Liver (tissue), 3 donors: ENCODE measurements at regions not wholly inside any gene's neighbourhood (a gene's known extent, or its start where the extent isn't known, plus 50 kb on each side); places are given as distances from the start of the nearest gene placed in this dataset.

Experiments
- ATF3 ChIP-seq: IDR thresholded peaks from 2 replicates; pipeline ENCODE4 v1.6.1; 2016; ENCODE audit warnings: antibody characterized with exemption
- CTCF ChIP-seq: fragments of 150-350 bp; IDR thresholded peaks from 2 replicates; pipeline ENCODE4 v1.5.1; 2017; ENCODE audit warnings: improper control_type of control experiment, low read depth, low read length; ENCODE audit not compliant: missing input control
- EGR1 ChIP-seq, 2 donors: IDR thresholded peaks; 2 replicates each; pipeline ENCODE4 v1.6.1; 2016 to 2018; ENCODE audit warnings: antibody characterized with exemption in 2 of 2, low read depth in 2 of 2
- MAX ChIP-seq: IDR thresholded peaks from 2 replicates; pipeline ENCODE4 v1.6.1; 2016; ENCODE audit warnings: antibody characterized with exemption
- RAD21 ChIP-seq, 2 donors: IDR thresholded peaks; 2 replicates each; pipeline ENCODE4 v1.6.1; 2016; ENCODE audit warnings: antibody characterized with exemption in 2 of 2, mild to moderate bottlenecking in 2 of 2
- REST ChIP-seq: IDR thresholded peaks from 2 replicates; pipeline ENCODE4 v1.6.1; 2016; ENCODE audit warnings: antibody characterized with exemption, mild to moderate bottlenecking
- RXRA ChIP-seq, 2 donors: IDR thresholded peaks; 2 replicates each; pipeline ENCODE4 v1.6.1; 2017 to 2018; ENCODE audit warnings: antibody characterized with exemption in 2 of 2, mild to moderate bottlenecking in 1 of 2
- TAF1 ChIP-seq: conservative IDR thresholded peaks from 2 replicates; pipeline ENCODE4 v1.6.1; 2016; ENCODE audit warnings: antibody characterized with exemption, mild to moderate bottlenecking
- YY1 ChIP-seq: IDR thresholded peaks from 2 replicates; pipeline ENCODE4 v1.6.1; 2016; ENCODE audit warnings: antibody characterized with exemption, mild to moderate bottlenecking
- donor health status: healthy.
- donor health status: healthy.

- TF ChIP-seq CTCF (no peak), RAD21 (IDR thresholded peaks at IDR 0.05) (no peak), RXRA (IDR thresholded peaks at IDR 0.05) (no peak), MAX (no peak), TAF1 (no peak), YY1 (no peak), REST (no peak), ATF3 (no peak), EGR1 (IDR thresholded peaks at IDR 0.05; ENCODE audit: low read depth in 2 of 2) (no peak)
These were observed 237.3 kb upstream of the DAAM1 start for GRCh38 chr14:58951143-58951542.
